ENCODE measurements at regions not wholly inside any gene's neighbourhood (a gene's known extent, or its start where the extent isn't known, plus 50 kb on each side); places are given as distances from the start of the nearest gene placed in this dataset.
"Not testable (repeated sequence)": the region's sequence is repeated elsewhere in the genome, so short reads cannot be mapped to it uniquely, and the experiment has no call there.

GRCh38 chr11:114953039-114953438 lies 274.7 kb downstream of the NXPE2 start:
- no peak for DNase-seq

- no peak for DNase-seq
These were observed 277.6 kb downstream of the NXPE2 start for GRCh38 chr11:114955923-114956322.

GRCh38 chr11:114956566-114956965 lies 278.2 kb downstream of the NXPE2 start:
- no peak for DNase-seq

- no peak for DNase-seq
These were observed 281.7 kb downstream of the NXPE2 start for GRCh38 chr11:114959953-114960505.

- DNase-seq, result not testable (repeated sequence)
These were observed 282.5 kb downstream of the NXPE2 start for GRCh38 chr11:114960819-114961218.

- DNase-seq, result no peak
These were observed 286.4 kb downstream of the NXPE2 start for GRCh38 chr11:114964676-114965214.

- no peak for DNase-seq
These were observed 292.8 kb downstream of the NXPE2 start for GRCh38 chr11:114970927-114971645.

- DNase-seq, result no peak
These were observed 293.8 kb downstream of the NXPE2 start for GRCh38 chr11:114972105-114972504.

GRCh38 chr11:114977651-114978050 lies 299.3 kb downstream of the NXPE2 start:
- peak; percentile 3 for DNase-seq

GRCh38 chr11:114982141-114982540 lies 303.8 kb downstream of the NXPE2 start:
- no peak for DNase-seq

- no peak for DNase-seq
These were observed 306.4 kb downstream of the NXPE2 start for GRCh38 chr11:114984611-114985163.

GRCh38 chr11:114986365-114986764 lies 308.0 kb downstream of the NXPE2 start:
- no peak for DNase-seq

- no peak for DNase-seq
These were observed 308.9 kb downstream of the NXPE2 start for GRCh38 chr11:114987186-114987760.

- DNase-seq, result no peak
These were observed 310.3 kb downstream of the NXPE2 start for GRCh38 chr11:114988644-114989043.

GRCh38 chr11:114989536-114989935 lies 311.2 kb downstream of the NXPE2 start:
- DNase-seq, result no peak

- no peak for DNase-seq
These were observed 327.3 kb downstream of the NXPE2 start for GRCh38 chr11:115005663-115006062.

GRCh38 chr11:115007851-115008250 lies 329.5 kb downstream of the NXPE2 start:
- DNase-seq, result no peak

GRCh38 chr11:115008799-115009198 lies 330.5 kb downstream of the NXPE2 start:
- no peak for DNase-seq

GRCh38 chr11:115017529-115017928 lies 339.2 kb downstream of the NXPE2 start:
- DNase-seq, result no peak

GRCh38 chr11:115030166-115030565 lies 351.8 kb downstream of the NXPE2 start:
- no peak for DNase-seq

GRCh38 chr11:115036406-115037180 lies 358.3 kb downstream of the NXPE2 start:
- DNase-seq, result no peak

- no peak for DNase-seq
These were observed 363.7 kb downstream of the NXPE2 start for GRCh38 chr11:115042002-115042401.

- DNase-seq, result no peak
These were observed 369.3 kb downstream of the NXPE2 start for GRCh38 chr11:115047631-115048030.
